VCaP (cell line): ENCODE measurements at regions not wholly inside any gene's neighbourhood (a gene's known extent, or its start where the extent isn't known, plus 50 kb on each side); places are given as distances from the start of the nearest gene placed in this dataset.

Experiments
- H3K27ac ChIP-seq: fragments of 450-650 bp; 2 replicates; pipeline ENCODE4 v1.5.1; 2017
- TF ChIP-seq, protein P1 (sequence below): fragments of 450-650 bp; conservative IDR thresholded peaks from 2 replicates; pipeline ENCODE4 v1.5.1; 2017; ENCODE audit warnings: mild to moderate bottlenecking, moderate library complexity

DNA sequence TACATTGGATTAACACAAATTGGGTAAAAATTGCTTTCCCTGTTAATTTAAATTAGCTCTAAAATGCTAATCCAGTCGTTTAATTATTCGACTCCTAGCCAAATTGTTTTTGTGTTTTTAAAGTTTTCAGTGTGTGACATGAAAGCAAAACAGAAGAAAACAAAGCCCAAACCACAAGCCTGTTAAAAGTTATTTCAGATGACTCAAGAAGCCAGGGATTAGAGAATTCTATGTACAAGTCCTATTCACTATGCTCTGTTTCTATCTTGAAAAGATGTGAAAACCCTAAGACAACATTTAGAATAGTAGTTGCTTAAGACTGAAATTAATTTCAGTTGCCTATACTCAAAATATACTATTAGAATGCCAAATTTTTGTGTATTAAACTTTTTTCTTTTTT is 294.8 kb upstream of the ADAMTS5 start:
- TF ChIP-seq, protein P1, sequence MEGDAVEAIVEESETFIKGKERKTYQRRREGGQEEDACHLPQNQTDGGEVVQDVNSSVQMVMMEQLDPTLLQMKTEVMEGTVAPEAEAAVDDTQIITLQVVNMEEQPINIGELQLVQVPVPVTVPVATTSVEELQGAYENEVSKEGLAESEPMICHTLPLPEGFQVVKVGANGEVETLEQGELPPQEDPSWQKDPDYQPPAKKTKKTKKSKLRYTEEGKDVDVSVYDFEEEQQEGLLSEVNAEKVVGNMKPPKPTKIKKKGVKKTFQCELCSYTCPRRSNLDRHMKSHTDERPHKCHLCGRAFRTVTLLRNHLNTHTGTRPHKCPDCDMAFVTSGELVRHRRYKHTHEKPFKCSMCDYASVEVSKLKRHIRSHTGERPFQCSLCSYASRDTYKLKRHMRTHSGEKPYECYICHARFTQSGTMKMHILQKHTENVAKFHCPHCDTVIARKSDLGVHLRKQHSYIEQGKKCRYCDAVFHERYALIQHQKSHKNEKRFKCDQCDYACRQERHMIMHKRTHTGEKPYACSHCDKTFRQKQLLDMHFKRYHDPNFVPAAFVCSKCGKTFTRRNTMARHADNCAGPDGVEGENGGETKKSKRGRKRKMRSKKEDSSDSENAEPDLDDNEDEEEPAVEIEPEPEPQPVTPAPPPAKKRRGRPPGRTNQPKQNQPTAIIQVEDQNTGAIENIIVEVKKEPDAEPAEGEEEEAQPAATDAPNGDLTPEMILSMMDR, result no peak
- no peak overlapping the region for H3K27ac ChIP-seq

DNA sequence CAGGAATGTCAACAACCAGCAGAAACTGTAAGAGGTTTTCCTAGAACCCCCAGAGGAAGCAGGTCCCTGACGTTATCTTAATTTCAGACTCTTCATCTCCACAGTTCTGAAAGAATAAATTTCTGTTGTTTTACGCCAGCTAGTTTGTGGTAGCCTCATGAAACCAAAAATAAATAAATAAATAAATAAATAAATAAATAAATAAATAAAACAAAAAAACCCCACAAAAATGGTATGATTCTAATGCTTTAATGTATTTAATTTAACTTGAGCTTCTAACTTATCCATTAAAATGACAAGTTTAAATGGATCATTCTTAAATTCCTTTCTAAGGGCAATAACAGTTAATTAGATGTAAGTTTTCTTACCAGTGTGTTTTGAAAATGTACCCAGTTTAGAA is 293.8 kb upstream of the ADAMTS5 start:
- TF ChIP-seq, protein P1, result no peak
- no peak overlapping the region for H3K27ac ChIP-seq

DNA sequence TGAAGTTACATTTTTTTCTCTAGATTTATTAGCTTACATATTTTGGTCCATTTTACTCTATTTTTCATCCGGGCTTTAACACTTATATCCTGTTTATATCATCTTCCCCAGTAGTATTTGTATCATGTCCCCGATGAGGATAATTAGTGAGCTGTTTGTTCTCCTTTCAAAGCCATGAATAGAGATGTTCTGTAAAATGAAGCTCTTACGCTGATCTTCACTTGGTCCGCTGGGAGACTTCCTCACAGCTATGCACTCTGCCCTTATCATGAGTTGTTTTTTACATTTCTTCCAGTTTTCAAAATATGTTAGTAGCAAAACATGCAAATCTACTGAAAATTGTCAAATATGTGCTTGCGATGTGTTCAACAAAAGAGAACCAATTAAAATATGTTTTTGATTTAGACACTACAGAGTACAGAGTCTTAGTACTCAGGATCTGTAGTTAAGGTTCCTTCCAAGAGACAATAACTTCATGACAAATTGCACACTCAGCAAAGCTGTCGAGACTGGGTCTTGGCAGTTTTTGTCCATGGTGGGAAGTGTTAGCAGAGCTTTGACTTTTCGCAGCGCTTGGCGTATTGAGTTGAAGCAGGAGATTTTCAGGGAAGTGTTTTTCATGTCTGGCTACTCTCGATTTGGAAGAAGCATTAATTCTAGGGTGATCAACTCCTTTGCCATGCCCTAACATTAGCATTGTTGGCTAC is 292.0 kb upstream of the ADAMTS5 start:
- TF ChIP-seq, protein P1, result no peak
- H3K27ac ChIP-seq, result no peak overlapping the region

DNA sequence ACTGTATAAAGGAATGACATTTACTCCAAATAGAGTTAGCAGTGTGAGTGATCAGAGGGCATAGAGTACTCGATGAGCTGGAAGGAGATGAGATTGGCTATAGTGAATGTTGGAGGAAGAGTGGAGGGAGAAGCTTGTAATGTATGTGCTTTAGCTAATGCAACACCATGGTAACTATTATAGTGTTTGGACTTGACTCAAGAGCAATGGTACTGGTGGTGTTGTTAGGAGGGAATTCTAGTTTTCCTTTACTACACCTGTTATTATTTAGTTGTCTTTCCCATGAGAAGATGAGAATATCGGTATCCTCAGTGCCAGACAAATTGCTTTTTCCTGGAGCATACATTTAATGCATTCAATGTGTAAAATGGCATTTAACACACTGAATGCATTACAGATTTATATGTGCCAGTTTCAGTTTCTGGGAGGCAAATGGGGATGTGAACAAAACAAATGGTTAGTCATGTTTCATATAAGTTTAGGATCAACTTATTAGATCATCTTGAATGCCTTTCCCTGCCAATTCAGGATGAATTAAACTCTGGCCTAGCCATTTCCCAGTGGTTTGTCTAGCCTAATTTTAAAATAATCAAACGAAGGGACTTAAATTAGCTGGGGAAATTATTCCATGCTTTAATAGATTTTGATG is 291.1 kb upstream of the ADAMTS5 start:
- no peak overlapping the region for H3K27ac ChIP-seq
- TF ChIP-seq, protein P1, result no peak

DNA sequence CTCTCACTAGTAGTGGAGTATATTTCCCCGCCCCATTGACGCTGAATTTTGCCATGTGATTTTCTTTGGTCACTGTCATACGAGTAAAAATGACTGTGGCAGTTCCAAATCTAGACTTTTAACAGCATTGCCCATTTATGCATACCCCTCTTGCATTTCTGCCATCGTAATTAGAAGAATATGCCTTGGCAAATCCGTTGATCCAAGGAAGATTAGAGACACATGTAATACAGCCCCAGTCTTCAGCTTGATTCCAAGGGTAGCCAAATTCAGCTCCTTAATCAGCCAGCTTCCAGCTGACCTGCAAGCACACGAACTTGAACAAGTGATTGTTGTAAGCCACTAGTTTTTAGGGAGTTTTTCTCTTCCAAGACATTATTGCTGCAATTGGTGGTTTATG is 290.3 kb upstream of the ADAMTS5 start:
- no peak overlapping the region for H3K27ac ChIP-seq
- TF ChIP-seq, protein P1, result no peak

DNA sequence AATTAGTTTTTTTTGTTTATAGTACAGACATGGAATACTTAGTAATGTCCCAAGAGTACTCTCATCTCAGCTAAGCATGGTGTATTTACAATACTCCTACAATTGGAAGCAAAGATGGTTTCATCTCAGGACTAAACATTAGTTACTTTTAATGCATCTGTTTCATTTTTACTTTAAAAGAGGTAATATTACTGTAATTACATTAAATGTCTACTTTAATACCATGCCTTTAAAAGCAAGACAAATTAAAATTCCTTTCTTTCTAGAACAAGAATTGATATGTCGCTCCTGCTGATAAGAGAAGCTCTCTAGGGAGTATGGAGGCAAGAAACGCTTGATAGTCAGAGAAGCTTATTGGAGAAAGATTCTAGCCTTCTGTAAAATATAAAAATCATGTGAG is 284.9 kb upstream of the ADAMTS5 start:
- TF ChIP-seq, protein P1, result no peak
- no peak overlapping the region for H3K27ac ChIP-seq

DNA sequence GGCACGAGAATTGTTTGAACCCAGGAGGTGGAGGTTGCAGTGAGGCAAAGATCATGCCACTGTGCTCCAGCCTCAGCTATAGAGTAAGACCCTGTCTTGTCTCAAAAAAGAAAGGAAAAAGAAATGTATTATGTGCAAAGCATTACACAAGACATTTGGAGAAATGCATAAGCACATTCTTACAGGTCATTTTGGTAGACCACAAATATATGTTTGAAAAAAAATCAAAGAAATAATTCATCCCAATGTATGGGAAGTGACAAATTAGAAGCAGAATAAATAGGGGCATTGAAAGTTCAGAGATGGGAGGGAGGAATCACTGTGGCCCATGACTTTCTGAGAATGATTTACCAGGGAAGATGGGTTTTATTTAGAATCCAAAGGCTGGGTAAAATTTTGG is 283.5 kb upstream of the ADAMTS5 start:
- TF ChIP-seq, protein P1, result no peak
- H3K27ac ChIP-seq, result no peak overlapping the region
